Activated CD4-positive, alpha-beta T cell treated with anti-CD3 and anti-CD28 coated beads for 4 hours (primary cell): ENCODE measurements at regions not wholly inside any gene's neighbourhood (a gene's known extent, or its start where the extent isn't known, plus 50 kb on each side); places are given as distances from the start of the nearest gene placed in this dataset.

Experiments used
- DNase-seq, 2 donors: peaks; one replicate each; pipeline ENCODE4 v3.0.0-alpha.2; 2020

GRCh38 chr12:98355933-98356332, 159.5 kb upstream of the TMPO start:
- DNase-seq, result no peak

GRCh38 chr12:98358144-98358543, 157.2 kb upstream of the TMPO start:
- no peak for DNase-seq

GRCh38 chr12:98359856-98360255, 155.5 kb upstream of the TMPO start:
- DNase-seq, result no peak

GRCh38 chr12:98360401-98360800, 155.0 kb upstream of the TMPO start:
- no peak for DNase-seq

GRCh38 chr12:98369581-98369980, 145.8 kb upstream of the TMPO start:
- no peak for DNase-seq

- DNase-seq, result no peak
Observed at GRCh38 chr12:98370976-98371375, 144.4 kb upstream of the TMPO start.

GRCh38 chr12:98371419-98371818, 144.0 kb upstream of the TMPO start:
- DNase-seq, result no peak

GRCh38 chr12:98372340-98373024, 142.9 kb upstream of the TMPO start:
- no peak for DNase-seq

- DNase-seq, result no peak
Observed at GRCh38 chr12:98373025-98373554, 142.3 kb upstream of the TMPO start.

- no peak for DNase-seq
Observed at GRCh38 chr12:98374007-98374406, 141.4 kb upstream of the TMPO start.

- DNase-seq, result no peak
Observed at GRCh38 chr12:98379106-98379505, 136.3 kb upstream of the TMPO start.

- no peak for DNase-seq
Observed at GRCh38 chr12:98385641-98386040, 129.7 kb upstream of the TMPO start.

- no peak for DNase-seq
Observed at GRCh38 chr12:98387444-98387843, 127.9 kb upstream of the TMPO start.

GRCh38 chr12:98388126-98388525, 127.3 kb upstream of the TMPO start:
- no peak for DNase-seq

- DNase-seq, result no peak
Observed at GRCh38 chr12:98389593-98389992, 125.8 kb upstream of the TMPO start.

- peak; percentile 71 to 80 for DNase-seq
Observed at GRCh38 chr12:98397323-98398105, 117.9 kb upstream of the TMPO start.

- DNase-seq, result peak; percentile 63 to 74
Observed at GRCh38 chr12:98399532-98399931, 115.9 kb upstream of the TMPO start.

- no peak for DNase-seq
Observed at GRCh38 chr12:98401427-98401826, 114.0 kb upstream of the TMPO start.

- DNase-seq, result no peak
Observed at GRCh38 chr12:98402091-98402490, 113.3 kb upstream of the TMPO start.

- no peak for DNase-seq
Observed at GRCh38 chr12:98402671-98403070, 112.7 kb upstream of the TMPO start.

GRCh38 chr12:98403385-98403784, 112.0 kb upstream of the TMPO start:
- no peak for DNase-seq

- no peak for DNase-seq
Observed at GRCh38 chr12:98403936-98404335, 111.5 kb upstream of the TMPO start.

GRCh38 chr12:98405805-98406366, 109.5 kb upstream of the TMPO start:
- DNase-seq, result no peak

- DNase-seq, result no peak
Observed at GRCh38 chr12:98406378-98406777, 109.0 kb upstream of the TMPO start.
